Psoas muscle (tissue), 7 donors: ENCODE measurements at regions not wholly inside any gene's neighbourhood (a gene's known extent, or its start where the extent isn't known, plus 50 kb on each side); places are given as distances from the start of the nearest gene placed in this dataset.

Source experiments
- ATAC-seq, 4 donors: fragments of 200-7000 bp; cut with Tn5 transposase; one replicate each; pipeline ENCODE4 v1.9.1; 2020; ENCODE audit warnings: moderate library complexity in 3 of 4, mild to moderate bottlenecking in 2 of 4
- DNase-seq, 2 donors: peaks; one replicate each; pipeline ENCODE4 v3.0.0-alpha.2; 2020
- H3K27ac ChIP-seq: fragments of 200-600 bp; one replicate; pipeline ENCODE4 v1.8.0; 2022
- H3K27me3 ChIP-seq, 3 donors: fragments of 200-600 bp in 1 of 3; one replicate each; pipeline versions ENCODE4 v1.6.1 to v1.8.0; 2013 to 2022; ENCODE audit warnings: low read length in 2 of 3, mild to moderate bottlenecking in 2 of 3, moderate library complexity in 1 of 3; ENCODE audit not compliant: insufficient read depth in 3 of 3
- H3K36me3 ChIP-seq, 2 donors: fragments of 200-600 bp in 1 of 2; one replicate each; pipeline versions ENCODE4 v1.6.1 to v1.8.0; 2013 to 2022; ENCODE audit warnings: low read depth in 1 of 2, mild to moderate bottlenecking in 1 of 2, moderate library complexity in 1 of 2; ENCODE audit not compliant: insufficient read depth in 1 of 2
- H3K4me1 ChIP-seq: fragments of 200-600 bp; one replicate; pipeline ENCODE4 v1.8.0; 2022
- H3K4me3 ChIP-seq: fragments of 200-600 bp; one replicate; pipeline ENCODE4 v1.8.0; 2022; ENCODE audit warnings: mild to moderate bottlenecking
- H3K9me3 ChIP-seq: fragments of 200-600 bp; one replicate; pipeline ENCODE4 v1.8.0; 2022
- CTCF ChIP-seq: fragments of 200-600 bp; IDR thresholded peaks from one replicate; pipeline ENCODE4 v1.8.0; 2022; ENCODE audit warnings: antibody characterized with exemption
- WGBS, 3 donors: extraction: QIAGEN DNeasy Blood & Tissue Kit; methylation state at CpG; one replicate each; pipeline versions ENCODE4 v1.1.6 to v1.1.7; 2013; 5-methylcytosine and 5-hydroxymethylcytosine counted together
- intact Hi-C, 2 donors: fragments of 100-400 bp; cut with DNase I; formaldehyde crosslinking; loops; one replicate each; pipeline versions ENCODE4 v1.11.0 to v1.14.2; 2022
- donor health status: healthy with polysubstance abuse.
- donor health status: DM: no; HTN: no; CAD: no; lungs with moderate emphysema.
- donor health status: Bipolar disorder and iron deficiency.
- donor health status: healthy.
- donor health status: DM: yes; HTN: yes; CAD: no.
- donor health status: DM: no; HTN: no; CAD: no.
- donor health status: DM: yes; HTN: yes; CAD: no.

DNA sequence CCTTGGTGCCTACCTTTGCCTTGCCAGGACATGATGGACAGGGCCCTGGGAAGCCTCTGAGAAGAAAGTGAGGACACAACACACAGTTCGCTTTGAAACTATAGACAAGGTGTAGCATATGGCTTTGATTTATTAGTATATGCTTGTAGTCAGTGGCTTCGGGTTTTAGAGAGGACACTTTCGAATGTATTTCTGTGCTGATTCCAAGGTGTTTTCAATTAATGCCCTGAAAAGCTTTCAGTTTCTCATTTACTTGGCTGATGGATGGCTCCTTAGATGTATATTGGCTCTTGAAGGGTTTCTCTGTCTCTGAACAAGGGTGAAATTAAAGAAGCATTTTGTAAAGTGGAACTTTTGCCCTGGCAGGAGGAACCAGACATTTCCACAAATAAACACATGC lies 106.9 kb downstream of the POSTN start:
- DNase-seq (no peak), ATAC-seq (no peak)
- Histone ChIP-seq H3K4me3 (no peak overlapping the region), H3K36me3 (no peaks in the 10 kb centered on the region), H3K27ac (no peak overlapping the region), H3K9me3 (no peaks in the 10 kb centered on the region), H3K4me1 (no peaks in the 10 kb centered on the region), H3K27me3 (no peaks in the 10 kb centered on the region)
- no peak for TF ChIP-seq CTCF
- WGBS, 3 donors = 74 to 79% (median 75%) methylated on average over 3 of the region's 3 CpGs
- intact Hi-C loops = no loop called here

GRCh38 chr13:37490176-37490779 lies 108.3 kb downstream of the POSTN start:
- H3K4me1 ChIP-seq = no peaks in the 10 kb centered on the region
- DNase-seq = no peak
- no peaks in the 10 kb centered on the region for H3K27me3 ChIP-seq
- H3K4me3 ChIP-seq = no peak overlapping the region
- intact Hi-C loops = no loop called here
- WGBS, 3 donors = 60 to 83% (median 72%) methylated on average over 5 of the region's 5 CpGs
- no peaks in the 10 kb centered on the region for H3K36me3 ChIP-seq
- no peak for TF ChIP-seq CTCF
- no peak overlapping the region for H3K27ac ChIP-seq
- H3K9me3 ChIP-seq = no peaks in the 10 kb centered on the region
- no peak for ATAC-seq

DNA sequence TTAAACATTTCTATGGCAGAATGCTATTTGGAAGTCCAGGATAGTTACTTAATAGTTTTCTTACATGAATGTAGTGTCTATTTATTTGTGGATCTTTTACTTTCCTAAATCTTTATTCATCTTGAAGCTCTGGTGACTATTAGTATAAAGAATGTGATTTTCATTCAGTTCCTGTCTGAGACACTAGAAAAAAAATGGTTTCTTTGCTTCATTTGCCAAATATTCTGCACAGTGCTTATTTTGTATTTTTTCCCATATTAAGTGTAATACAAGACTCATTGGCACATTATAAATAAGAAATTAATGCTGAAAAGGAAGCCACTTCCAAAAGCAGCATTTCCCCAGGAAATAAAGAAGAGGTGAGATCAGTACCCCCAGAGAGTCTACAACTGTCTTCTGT lies 109.8 kb downstream of the POSTN start:
- ATAC-seq (no peak), DNase-seq (no peak)
- intact Hi-C loops = no loop called here
- TF ChIP-seq CTCF = no peak
- no peaks in the 10 kb centered on the region for H3K27me3 ChIP-seq
- no peak overlapping the region for H3K27ac ChIP-seq
- no peaks in the 10 kb centered on the region for H3K9me3 ChIP-seq
- no peak overlapping the region for H3K4me3 ChIP-seq
- H3K36me3 ChIP-seq = no peaks in the 10 kb centered on the region
- no peaks in the 10 kb centered on the region for H3K4me1 ChIP-seq

DNA sequence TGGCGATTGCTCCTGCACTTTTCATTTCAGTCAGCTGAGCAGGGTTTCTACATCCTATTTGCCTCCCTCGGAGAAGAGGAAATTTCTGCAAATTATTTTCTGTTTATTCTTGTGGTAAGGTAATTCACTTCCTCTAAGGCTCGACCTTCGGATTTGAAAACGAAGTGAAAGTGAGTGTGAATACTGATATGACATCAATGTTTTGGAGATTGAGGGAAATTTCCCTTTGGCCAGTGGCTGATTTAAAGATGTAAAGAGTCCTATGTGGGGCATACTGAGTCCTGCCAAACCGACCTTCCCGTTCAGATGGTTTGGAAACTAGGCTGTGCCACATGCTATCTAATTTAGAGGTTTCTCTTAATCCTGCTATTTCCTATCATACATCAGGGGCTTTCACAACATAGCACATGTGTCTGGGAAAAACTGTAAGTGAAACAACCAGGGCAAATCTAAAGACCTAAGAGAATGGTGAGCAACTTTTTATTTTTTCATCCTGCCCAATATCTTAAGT lies 112.3 kb downstream of the POSTN start:
- TF ChIP-seq CTCF = no peak
- 51 to 62% (median 57%) methylated on average over 7 of the region's 7 CpGs for WGBS, 3 donors
- Histone ChIP-seq H3K36me3 (no peaks in the 10 kb centered on the region), H3K4me1 (no peaks in the 10 kb centered on the region), H3K27me3 (no peaks in the 10 kb centered on the region), H3K27ac (no peak overlapping the region), H3K9me3 (no peaks in the 10 kb centered on the region), H3K4me3 (no peak overlapping the region)
- ATAC-seq (no peak), DNase-seq (no peak)
- intact Hi-C loops = no loop called here

DNA sequence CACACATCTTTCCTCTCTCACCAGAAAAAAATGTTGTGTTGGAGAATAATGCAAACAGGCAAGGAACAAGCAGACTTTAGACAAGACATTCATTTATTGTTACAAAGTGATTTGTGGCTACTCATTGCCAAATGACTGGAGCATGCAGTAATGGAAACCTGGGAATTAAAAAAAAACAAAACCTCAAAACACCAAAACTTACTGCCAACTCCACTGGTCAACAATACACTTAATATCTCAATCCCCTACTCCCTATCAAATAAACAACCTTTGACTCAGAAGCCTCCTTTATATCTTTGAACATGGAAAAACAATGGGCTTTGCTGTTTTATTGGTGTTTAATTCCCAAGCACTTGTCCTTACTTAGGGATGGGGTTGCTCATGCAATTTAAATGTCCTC lies 112.8 kb downstream of the POSTN start:
- no peaks in the 10 kb centered on the region for H3K36me3 ChIP-seq
- H3K27me3 ChIP-seq = no peaks in the 10 kb centered on the region
- intact Hi-C loops = no loop called here
- no peak overlapping the region for H3K4me3 ChIP-seq
- TF ChIP-seq CTCF = no peak
- no peak for DNase-seq
- no peak overlapping the region for H3K27ac ChIP-seq
- no peaks in the 10 kb centered on the region for H3K9me3 ChIP-seq
- H3K4me1 ChIP-seq = no peaks in the 10 kb centered on the region
- ATAC-seq = no peak
